GM23338 (cell line): ENCODE measurements at regions not wholly inside any gene's neighbourhood (a gene's known extent, or its start where the extent isn't known, plus 50 kb on each side); places are given as distances from the start of the nearest gene placed in this dataset.

ENCODE experiments used
- EZH2 ChIP-seq: fragments of 200-600 bp; sonication (generic); IDR thresholded peaks from one replicate; pipeline ENCODE4 v1.8.0; 2017; ENCODE audit warnings: antibody characterized with exemption, mild to moderate bottlenecking, low read depth; ENCODE audit not compliant: unreplicated experiment
- EZH2phosphoT487 ChIP-seq: fragments of 200-600 bp; sonication (generic); IDR thresholded peaks from one replicate; pipeline ENCODE4 v1.8.1; 2018; ENCODE audit warnings: antibody characterized with exemption; ENCODE audit not compliant: unreplicated experiment
- TF ChIP-seq, protein P1 (sequence below): IDR thresholded peaks from one replicate; pipeline ENCODE4 v1.6.1; 2018; ENCODE audit warnings: antibody characterized with exemption; ENCODE audit not compliant: unreplicated experiment

GRCh38 chr3:80472961-80473360, 705.2 kb upstream of the ROBO1 start:
- TF ChIP-seq EZH2 = no peak
- TF ChIP-seq, protein P1, sequence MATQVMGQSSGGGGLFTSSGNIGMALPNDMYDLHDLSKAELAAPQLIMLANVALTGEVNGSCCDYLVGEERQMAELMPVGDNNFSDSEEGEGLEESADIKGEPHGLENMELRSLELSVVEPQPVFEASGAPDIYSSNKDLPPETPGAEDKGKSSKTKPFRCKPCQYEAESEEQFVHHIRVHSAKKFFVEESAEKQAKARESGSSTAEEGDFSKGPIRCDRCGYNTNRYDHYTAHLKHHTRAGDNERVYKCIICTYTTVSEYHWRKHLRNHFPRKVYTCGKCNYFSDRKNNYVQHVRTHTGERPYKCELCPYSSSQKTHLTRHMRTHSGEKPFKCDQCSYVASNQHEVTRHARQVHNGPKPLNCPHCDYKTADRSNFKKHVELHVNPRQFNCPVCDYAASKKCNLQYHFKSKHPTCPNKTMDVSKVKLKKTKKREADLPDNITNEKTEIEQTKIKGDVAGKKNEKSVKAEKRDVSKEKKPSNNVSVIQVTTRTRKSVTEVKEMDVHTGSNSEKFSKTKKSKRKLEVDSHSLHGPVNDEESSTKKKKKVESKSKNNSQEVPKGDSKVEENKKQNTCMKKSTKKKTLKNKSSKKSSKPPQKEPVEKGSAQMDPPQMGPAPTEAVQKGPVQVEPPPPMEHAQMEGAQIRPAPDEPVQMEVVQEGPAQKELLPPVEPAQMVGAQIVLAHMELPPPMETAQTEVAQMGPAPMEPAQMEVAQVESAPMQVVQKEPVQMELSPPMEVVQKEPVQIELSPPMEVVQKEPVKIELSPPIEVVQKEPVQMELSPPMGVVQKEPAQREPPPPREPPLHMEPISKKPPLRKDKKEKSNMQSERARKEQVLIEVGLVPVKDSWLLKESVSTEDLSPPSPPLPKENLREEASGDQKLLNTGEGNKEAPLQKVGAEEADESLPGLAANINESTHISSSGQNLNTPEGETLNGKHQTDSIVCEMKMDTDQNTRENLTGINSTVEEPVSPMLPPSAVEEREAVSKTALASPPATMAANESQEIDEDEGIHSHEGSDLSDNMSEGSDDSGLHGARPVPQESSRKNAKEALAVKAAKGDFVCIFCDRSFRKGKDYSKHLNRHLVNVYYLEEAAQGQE = no peak
- TF ChIP-seq EZH2phosphoT487 = no peak
